ENCODE measurements at regions not wholly inside any gene's neighbourhood (a gene's known extent, or its start where the extent isn't known, plus 50 kb on each side); places are given as distances from the start of the nearest gene placed in this dataset.

DNA sequence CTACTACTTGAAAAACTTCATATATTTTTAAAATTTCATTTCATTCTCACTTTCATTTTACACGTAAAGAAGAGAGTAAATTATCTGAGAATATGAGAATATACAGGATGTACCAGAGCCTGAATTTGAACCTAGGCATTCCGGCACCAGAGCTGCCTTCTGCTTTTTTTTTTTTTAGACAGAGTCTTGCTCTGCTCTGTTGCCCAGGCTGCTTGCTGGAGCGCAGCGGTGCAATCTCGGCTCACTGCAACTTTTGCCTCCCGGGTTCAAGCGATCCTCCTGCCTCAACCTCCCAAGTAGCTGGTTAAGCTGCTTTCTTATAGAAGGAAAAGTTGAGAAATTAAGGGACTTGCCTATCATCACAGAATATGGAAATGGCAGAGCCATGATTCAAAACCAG lies 540.1 kb downstream of the EBF1 start (continued):
- TF ChIP-seq, protein P1, sequence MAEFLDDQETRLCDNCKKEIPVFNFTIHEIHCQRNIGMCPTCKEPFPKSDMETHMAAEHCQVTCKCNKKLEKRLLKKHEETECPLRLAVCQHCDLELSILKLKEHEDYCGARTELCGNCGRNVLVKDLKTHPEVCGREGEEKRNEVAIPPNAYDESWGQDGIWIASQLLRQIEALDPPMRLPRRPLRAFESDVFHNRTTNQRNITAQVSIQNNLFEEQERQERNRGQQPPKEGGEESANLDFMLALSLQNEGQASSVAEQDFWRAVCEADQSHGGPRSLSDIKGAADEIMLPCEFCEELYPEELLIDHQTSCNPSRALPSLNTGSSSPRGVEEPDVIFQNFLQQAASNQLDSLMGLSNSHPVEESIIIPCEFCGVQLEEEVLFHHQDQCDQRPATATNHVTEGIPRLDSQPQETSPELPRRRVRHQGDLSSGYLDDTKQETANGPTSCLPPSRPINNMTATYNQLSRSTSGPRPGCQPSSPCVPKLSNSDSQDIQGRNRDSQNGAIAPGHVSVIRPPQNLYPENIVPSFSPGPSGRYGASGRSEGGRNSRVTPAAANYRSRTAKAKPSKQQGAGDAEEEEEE (CRISPR knock-in tag; IDR thresholded peaks at IDR 0.05; ENCODE audit: borderline replicate concordance): no peak
- TF ChIP-seq MXI1 (IDR thresholded peaks at IDR 0.05; ENCODE audit: borderline replicate concordance, low read depth, low read length): no peak
- TF ChIP-seq SAFB2 (CRISPR knock-in tag; IDR thresholded peaks at IDR 0.05; ENCODE audit: borderline replicate concordance, low read depth): no peak
- no peak for TF ChIP-seq ETV6 (CRISPR knock-in tag; conservative IDR thresholded peaks at IDR 0.05)
- TF ChIP-seq ZNF543 (CRISPR knock-in tag; IDR thresholded peaks at IDR 0.05): no peak
- TF ChIP-seq, protein P2, sequence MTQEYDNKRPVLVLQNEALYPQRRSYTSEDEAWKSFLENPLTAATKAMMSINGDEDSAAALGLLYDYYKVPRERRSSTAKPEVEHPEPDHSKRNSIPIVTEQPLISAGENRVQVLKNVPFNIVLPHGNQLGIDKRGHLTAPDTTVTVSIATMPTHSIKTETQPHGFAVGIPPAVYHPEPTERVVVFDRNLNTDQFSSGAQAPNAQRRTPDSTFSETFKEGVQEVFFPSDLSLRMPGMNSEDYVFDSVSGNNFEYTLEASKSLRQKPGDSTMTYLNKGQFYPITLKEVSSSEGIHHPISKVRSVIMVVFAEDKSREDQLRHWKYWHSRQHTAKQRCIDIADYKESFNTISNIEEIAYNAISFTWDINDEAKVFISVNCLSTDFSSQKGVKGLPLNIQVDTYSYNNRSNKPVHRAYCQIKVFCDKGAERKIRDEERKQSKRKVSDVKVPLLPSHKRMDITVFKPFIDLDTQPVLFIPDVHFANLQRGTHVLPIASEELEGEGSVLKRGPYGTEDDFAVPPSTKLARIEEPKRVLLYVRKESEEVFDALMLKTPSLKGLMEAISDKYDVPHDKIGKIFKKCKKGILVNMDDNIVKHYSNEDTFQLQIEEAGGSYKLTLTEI (CRISPR knock-in tag; conservative IDR thresholded peaks at IDR 0.05): no peak
- TF ChIP-seq, protein P3, sequence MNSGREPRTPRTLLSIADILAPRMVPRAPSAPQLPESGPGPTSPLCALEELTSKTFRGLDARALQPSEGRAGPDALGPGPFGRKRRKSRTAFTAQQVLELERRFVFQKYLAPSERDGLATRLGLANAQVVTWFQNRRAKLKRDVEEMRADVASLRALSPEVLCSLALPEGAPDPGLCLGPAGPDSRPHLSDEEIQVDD (CRISPR knock-in tag; IDR thresholded peaks at IDR 0.05; ENCODE audit: borderline replicate concordance): no peak

DNA sequence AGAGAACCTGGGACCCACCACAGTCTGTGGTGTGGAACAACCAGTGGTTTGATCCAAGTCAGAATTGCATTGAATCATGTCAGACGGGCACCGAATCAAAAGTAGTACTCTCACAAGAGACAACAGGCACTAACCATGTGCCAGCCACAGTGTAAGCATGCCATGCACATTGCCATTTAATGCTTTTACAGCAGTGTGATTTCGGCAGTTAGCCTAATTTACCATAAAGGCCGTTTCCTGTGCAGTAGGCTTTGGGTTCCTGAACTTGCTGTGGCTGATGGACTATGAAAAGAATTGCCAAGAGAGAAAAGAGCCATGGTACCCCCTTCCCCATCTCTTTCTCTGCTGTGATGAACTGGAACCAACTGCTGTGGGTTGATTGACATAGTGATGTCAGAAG lies 540.6 kb downstream of the EBF1 start:
- no peak overlapping the region for H3K4me3 ChIP-seq (replicated peaks in 1 of 3; ENCODE audit: insufficient read depth in 1 of 3, low read depth in 2 of 3, low read length in 3 of 3)
- peaks cover 11% of the 10 kb centered on the region for H3K4me1 ChIP-seq (ENCODE audit: insufficient read depth, low read length)
- H3K9ac ChIP-seq (ENCODE audit: insufficient read depth, low read depth, low read length): no peak overlapping the region
- no peak overlapping the region for H3K27ac ChIP-seq (ENCODE audit: extremely low read length, insufficient read depth, low read length)
- H3K36me3 ChIP-seq (replicated peaks in 1 of 2; ENCODE audit: control insufficient read depth in 1 of 2, insufficient read depth in 2 of 2, low read length in 2 of 2): no peaks in the 10 kb centered on the region
- TF ChIP-seq, protein P4, sequence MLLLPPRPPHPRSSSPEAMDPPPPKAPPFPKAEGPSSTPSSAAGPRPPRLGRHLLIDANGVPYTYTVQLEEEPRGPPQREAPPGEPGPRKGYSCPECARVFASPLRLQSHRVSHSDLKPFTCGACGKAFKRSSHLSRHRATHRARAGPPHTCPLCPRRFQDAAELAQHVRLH (CRISPR knock-in tag; IDR thresholded peaks at IDR 0.05; ENCODE audit: borderline replicate concordance, low read depth): no peak
- TF ChIP-seq GLI4 (CRISPR knock-in tag; IDR thresholded peaks at IDR 0.05; ENCODE audit: borderline replicate concordance) (no peak), SAFB2 (CRISPR knock-in tag; IDR thresholded peaks at IDR 0.05; ENCODE audit: borderline replicate concordance, low read depth) (no peak), ZNF160 (CRISPR knock-in tag; IDR thresholded peaks at IDR 0.05) (no peak), ZFYVE20 (CRISPR knock-in tag; IDR thresholded peaks at IDR 0.05; ENCODE audit: borderline replicate concordance, low read depth) (no peak), SRSF1 (optimal IDR thresholded peaks at IDR 0.05; ENCODE audit: low read depth, low read length) (no peak), NCOA1 (CRISPR knock-in tag; IDR thresholded peaks at IDR 0.05) (no peak), ZSCAN31 (CRISPR knock-in tag; IDR thresholded peaks at IDR 0.05; ENCODE audit: low read depth) (no peak), JARID2 (CRISPR knock-in tag; IDR thresholded peaks at IDR 0.05; ENCODE audit: insufficient replicate concordance) (no peak), NR2C2 (CRISPR knock-in tag; IDR thresholded peaks at IDR 0.05; ENCODE audit: borderline replicate concordance) (no peak), GTF2F1 (IDR thresholded peaks at IDR 0.05; ENCODE audit: low read length) (no peak)
- no peak overlapping the region for H3K4me2 ChIP-seq (ENCODE audit: low read depth, low read length)
- ChIA-PET CTCF (ENCODE audit: low intra/inter-chr PET ratio, low total read pairs) (no interaction called here), POLR2A (no interaction called here)
- FAIRE-seq (no peak), ATAC-seq (no peak), DNase-seq (ENCODE audit: low spot score) (no peak)
- intact Hi-C loops (cut with micrococcal nuclease; ENCODE audit: unreplicated experiment) (no loop called here), in situ Hi-C loops (cut with HindIII; ENCODE audit: extremely low pct_ligation_motif_present, low pct_unique_long_range_greater_than_20kb) (no loop called here)
- no peaks in the 10 kb centered on the region for H3K9me3 ChIP-seq (ENCODE audit: low read length)
- H2AFZ ChIP-seq (ENCODE audit: low read length): no peak overlapping the region
- no peaks in the 10 kb centered on the region for H3K27me3 ChIP-seq (ENCODE audit: control insufficient read depth in 1 of 2, insufficient read depth in 2 of 2, low read length in 2 of 2)
- no peaks in the 10 kb centered on the region for H3K79me2 ChIP-seq (ENCODE audit: insufficient read depth, low read length)
- BruUV-seq (replicated peaks): no TSS peak
- no peaks in the 10 kb centered on the region for H4K20me1 ChIP-seq (ENCODE audit: insufficient read depth, low read length)
- WGBS (ENCODE audit: low lambda C conversion rate): 33% methylated on average over 4 of the region's 4 CpGs
